Activated CD8-positive, alpha-beta T cell treated with anti-CD3 and anti-CD28 coated beads, Interleukin-2, amount 10 ng/mL, durations not matched to agents 7 days and 5 days (primary cell): ENCODE measurements at regions not wholly inside any gene's neighbourhood (a gene's known extent, or its start where the extent isn't known, plus 50 kb on each side); places are given as distances from the start of the nearest gene placed in this dataset.
A peak's percentile ranks its signal among the peaks of the same experiment; 100 is the strongest.

ENCODE experiments used
- ATAC-seq: fragments of 150-1000 bp; cut with Tn5 transposase; one replicate; pipeline ENCODE4 v1.10.0; 2021; ENCODE audit warnings: moderate library complexity
- CTCF ChIA-PET: fragments of 350-600 bp; sonication (Branson Sonifier 250); formaldehyde crosslinking; loops from one replicate; lab custom pipeline; 2021; ENCODE audit warnings: antibody characterized with exemption; lab: Charles Lee
- POLR2A ChIA-PET: fragments of 350-600 bp; sonication (Branson Sonifier 250); formaldehyde crosslinking; loops from one replicate; lab custom pipeline; 2021; ENCODE audit warnings: antibody characterized with exemption; lab: Charles Lee
- DNase-seq: peaks from one replicate; pipeline ENCODE4 v3.0.0-alpha.2; 2020
- H3K27ac Mint-ChIP-seq: one replicate; pipeline ENCODE4 v1.8.0; 2021; ENCODE audit warnings: mild to moderate bottlenecking, mixed read lengths
- H3K27me3 Mint-ChIP-seq: one replicate; pipeline ENCODE4 v1.8.0; 2021; ENCODE audit warnings: low read depth, mixed read lengths
- H3K36me3 Mint-ChIP-seq: one replicate; pipeline ENCODE4 v1.8.0; 2021; ENCODE audit warnings: low read depth, mixed read lengths
- H3K4me1 Mint-ChIP-seq: one replicate; pipeline ENCODE4 v1.8.0; 2021; ENCODE audit warnings: low read depth, mixed read lengths
- H3K4me3 Mint-ChIP-seq: one replicate; pipeline ENCODE4 v1.8.0; 2021; ENCODE audit warnings: mild to moderate bottlenecking, mixed read lengths
- H3K9me3 Mint-ChIP-seq: one replicate; pipeline ENCODE4 v1.8.0; 2022; ENCODE audit warnings: mixed read lengths; ENCODE audit not compliant: insufficient read depth

DNA sequence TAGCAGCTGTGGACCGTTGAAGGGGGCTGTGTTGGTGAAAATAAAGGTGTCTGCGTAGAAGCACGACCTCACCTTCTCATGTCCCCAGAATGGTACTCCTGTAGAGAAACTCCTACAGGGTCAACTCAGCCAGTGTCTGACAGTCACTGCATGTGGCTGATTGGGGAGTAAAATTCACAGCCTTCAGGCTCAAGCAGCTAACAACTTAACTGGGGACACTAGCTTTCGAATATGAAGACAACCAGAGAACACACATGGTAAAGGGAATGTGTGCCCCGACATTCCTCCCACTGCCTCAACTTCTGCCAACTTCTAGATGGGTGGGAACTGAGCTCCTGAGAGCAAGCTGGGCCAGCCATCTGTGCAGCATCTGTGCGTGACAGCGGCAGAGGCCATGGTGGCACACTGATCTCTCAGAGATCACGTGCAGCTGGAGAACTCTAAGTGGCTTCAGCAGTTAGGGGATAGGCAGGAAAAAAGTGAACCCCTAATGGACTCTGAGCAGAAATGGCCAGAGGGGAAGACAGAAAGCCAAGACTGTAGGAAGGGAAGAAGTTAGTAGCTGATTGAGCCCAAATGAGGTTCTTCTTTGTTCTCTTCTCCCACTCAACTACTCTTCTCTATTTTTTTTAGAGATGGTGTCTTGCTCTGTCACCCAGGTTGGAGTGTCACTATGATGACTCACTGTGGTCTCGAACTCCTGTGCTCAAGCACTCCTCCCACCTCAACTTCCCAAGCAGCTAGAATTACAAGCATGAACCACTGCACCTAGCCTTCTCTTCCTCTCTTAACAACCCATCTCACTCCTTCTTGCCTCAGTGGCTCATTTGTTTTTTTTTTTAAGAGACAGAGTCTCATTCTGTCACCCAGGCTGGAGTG lies 280.8 kb downstream of the ZEB1 start:
- Mint-ChIP-seq H3K27ac (no peak overlapping the region), H3K27me3 (peaks cover 9% of the 10 kb centered on the region), H3K9me3 (no peaks in the 10 kb centered on the region), H3K4me1 (peaks cover 13% of the 10 kb centered on the region), H3K36me3 (no peaks in the 10 kb centered on the region), H3K4me3 (no peak overlapping the region)
- CTCF ChIA-PET = interaction anchor here (1.1 kb wide), 1 partner anchor 170 kb away, joined by 4 read pairs; no protein-coding TSS in a partner anchor
- no peak for ATAC-seq
- POLR2A ChIA-PET = no interaction called here
- DNase-seq = no peak

DNA sequence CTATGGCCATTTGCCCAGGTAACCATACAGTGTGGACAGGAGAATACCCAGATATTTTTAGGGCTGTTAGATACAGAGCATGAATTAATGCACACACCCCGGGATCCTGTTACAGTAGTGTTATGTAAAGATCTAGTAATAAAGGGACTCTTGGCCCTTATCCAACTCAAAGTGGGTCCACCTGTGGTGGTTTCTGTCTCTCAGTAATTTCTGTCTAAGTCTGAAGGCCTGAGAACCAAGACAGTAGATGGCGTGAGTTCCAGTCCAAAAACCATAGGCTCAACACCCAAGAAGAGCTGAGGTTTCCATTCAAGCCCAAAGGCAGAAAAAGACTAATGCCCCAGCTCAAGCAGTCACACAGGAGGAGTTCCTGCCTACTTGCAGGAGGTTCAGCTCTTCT lies 277.7 kb downstream of the ZEB1 start:
- DNase-seq (no peak), ATAC-seq (no peak)
- H3K36me3 Mint-ChIP-seq = no peaks in the 10 kb centered on the region
- no peak overlapping the region for H3K4me3 Mint-ChIP-seq
- POLR2A ChIA-PET = no interaction called here
- H3K9me3 Mint-ChIP-seq = peaks cover 4% of the 10 kb centered on the region
- CTCF ChIA-PET = no interaction called here
- H3K4me1 Mint-ChIP-seq = peaks cover 6% of the 10 kb centered on the region
- peaks cover 17% of the 10 kb centered on the region for H3K27me3 Mint-ChIP-seq
- H3K27ac Mint-ChIP-seq = no peak overlapping the region

DNA sequence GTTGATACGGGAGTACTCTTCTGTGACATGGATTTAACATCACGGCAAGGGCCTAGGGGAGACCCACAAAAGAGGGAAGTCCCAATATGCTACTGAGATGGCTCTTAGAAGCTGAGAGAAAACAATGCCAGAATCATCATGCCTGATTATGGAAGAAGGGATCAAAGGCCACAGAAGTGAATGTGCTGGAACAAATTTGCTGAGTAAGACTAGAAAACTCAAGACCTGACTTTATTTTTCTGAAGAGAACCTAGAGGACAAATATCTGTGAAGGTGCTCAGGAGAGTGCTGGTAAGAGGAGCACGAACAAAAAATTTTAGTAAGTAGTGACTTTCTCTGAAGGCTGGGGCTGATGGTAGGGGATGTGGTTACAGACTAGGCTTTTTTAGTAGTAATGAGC lies 277.0 kb downstream of the ZEB1 start:
- Mint-ChIP-seq H3K4me1 (peaks cover 6% of the 10 kb centered on the region), H3K27ac (no peak overlapping the region), H3K9me3 (peaks cover 10% of the 10 kb centered on the region), H3K27me3 (peaks cover 17% of the 10 kb centered on the region), H3K4me3 (no peak overlapping the region), H3K36me3 (no peaks in the 10 kb centered on the region)
- ATAC-seq (no peak), DNase-seq (no peak)
- POLR2A ChIA-PET = no interaction called here
- CTCF ChIA-PET = no interaction called here

DNA sequence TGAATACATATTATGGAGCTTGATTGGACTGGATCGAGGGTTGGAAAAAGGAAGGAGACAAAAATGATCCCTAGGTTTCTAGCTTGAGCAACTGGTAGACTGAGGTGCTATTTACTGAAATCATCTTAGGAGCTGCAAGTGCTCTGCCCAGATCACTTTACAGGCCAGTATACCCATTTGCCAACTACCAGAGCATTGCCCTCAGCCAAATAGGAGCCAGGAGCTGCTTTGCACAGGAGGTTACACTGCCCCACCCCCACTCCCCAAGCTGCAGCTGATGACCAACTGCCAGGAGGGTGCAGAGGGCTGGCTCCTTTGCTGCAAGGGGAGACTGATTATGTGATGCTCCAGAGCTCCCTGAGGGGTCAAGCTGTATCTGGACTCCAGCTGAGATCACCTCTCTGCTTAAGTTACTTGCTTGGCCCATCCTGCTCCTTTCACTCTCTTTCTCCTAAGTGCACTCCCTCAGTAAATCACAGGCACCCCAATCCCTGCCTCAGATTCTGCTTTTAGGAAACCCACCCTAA lies 275.4 kb downstream of the ZEB1 start:
- Mint-ChIP-seq H3K9me3 (peaks cover 15% of the 10 kb centered on the region), H3K27me3 (peaks cover 15% of the 10 kb centered on the region), H3K4me3 (no peak overlapping the region), H3K27ac (no peak overlapping the region), H3K36me3 (no peaks in the 10 kb centered on the region), H3K4me1 (no peaks in the 10 kb centered on the region)
- CTCF ChIA-PET = interaction anchor here (1.0 to 1.5 kb wide), 3 partner anchors 9 to 176 kb away, joined by 3 to 5 read pairs (median 4); no protein-coding TSS in a partner anchor
- DNase-seq (no peak), ATAC-seq (no peak)
- POLR2A ChIA-PET = no interaction called here

DNA sequence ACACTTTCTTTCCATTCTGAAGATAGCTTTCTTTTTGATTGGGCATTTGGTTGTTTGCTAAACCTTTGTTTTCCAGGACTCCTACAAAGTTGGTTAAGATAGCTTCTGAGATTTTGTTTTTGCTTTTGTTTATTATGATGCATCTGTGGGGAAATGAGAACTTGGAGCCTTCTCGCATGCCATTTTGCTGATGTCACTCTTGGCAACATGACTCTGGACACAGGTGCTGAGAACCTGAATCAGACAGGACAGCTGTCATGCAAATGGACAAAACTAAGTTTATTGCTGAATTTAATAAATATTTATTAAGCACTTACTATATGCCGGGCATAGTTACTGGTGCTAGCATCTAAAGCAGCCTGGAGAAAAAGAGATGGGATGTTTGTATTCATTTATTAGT lies 274.1 kb downstream of the ZEB1 start:
- ATAC-seq (no peak), DNase-seq (no peak)
- Mint-ChIP-seq H3K4me3 (no peak overlapping the region), H3K4me1 (no peaks in the 10 kb centered on the region), H3K27me3 (peaks cover 12% of the 10 kb centered on the region), H3K36me3 (no peaks in the 10 kb centered on the region), H3K9me3 (peaks cover 15% of the 10 kb centered on the region), H3K27ac (no peak overlapping the region)
- ChIA-PET POLR2A (no interaction called here), CTCF (no interaction called here)

DNA sequence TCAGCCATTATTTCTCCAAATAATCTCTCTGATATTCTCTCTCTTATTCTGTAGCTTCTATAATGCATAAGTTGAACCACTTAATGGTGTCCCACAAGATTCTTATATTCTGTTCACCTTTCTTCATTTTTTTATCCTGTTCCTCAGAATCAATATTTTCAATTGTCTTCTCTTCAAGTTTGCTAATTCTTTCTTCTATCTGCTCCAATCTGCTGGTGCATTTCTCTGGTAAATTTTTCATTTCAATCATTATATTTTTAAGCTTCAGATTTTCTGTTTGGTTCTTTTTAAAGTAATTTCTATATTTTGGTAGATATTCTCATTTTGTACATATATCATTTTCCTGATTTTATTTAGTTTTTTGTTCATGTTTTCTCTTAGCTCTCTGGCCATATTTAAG lies 272.6 kb downstream of the ZEB1 start:
- Mint-ChIP-seq H3K27ac (no peak overlapping the region), H3K4me3 (no peak overlapping the region), H3K27me3 (peaks cover 12% of the 10 kb centered on the region), H3K36me3 (no peaks in the 10 kb centered on the region), H3K4me1 (peaks cover 9% of the 10 kb centered on the region), H3K9me3 (peaks cover 21% of the 10 kb centered on the region)
- POLR2A ChIA-PET = interaction anchor here (0.6 kb wide), 1 partner anchor 148 kb away, joined by 5 read pairs; no protein-coding TSS in a partner anchor
- DNase-seq (no peak), ATAC-seq (no peak)
- CTCF ChIA-PET = no interaction called here

DNA sequence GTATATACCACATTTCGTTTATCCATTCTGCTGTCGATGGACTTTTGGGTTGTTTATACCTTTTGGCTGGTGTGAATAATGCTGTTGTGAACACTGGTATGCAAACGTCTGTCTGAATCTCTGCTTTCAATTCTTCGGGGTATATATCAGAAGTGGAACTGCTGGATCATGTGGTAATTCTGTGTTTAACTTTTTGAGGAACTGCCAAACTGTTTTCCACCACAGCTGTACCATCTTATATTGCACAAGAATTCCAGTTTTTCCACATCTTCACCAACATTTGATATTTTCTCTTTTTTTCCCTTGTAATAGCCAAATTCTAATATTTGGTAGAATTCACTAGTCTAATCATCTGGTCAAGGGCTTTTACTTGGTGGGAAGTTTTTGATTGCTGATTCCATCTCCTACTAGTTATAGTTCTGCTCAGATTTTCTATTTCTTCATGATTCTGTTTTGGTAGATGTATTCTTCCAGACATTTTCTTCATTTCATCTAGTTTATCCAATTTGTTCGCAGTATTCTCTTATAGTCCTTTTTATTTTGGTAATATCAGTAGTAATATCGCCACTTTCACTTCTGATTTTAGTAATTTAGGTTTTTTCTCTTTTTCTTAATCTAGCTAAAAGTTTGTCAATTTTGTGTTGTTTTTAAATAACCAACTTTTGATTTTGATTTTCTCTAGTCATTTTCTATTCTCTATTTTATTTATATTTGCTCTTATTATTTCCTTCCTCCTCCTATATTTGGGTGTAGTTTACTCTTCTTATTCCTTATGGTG lies 271.2 kb downstream of the ZEB1 start:
- Mint-ChIP-seq H3K4me1 (peaks cover 9% of the 10 kb centered on the region), H3K27me3 (peaks cover 13% of the 10 kb centered on the region), H3K36me3 (no peaks in the 10 kb centered on the region), H3K9me3 (peaks cover 21% of the 10 kb centered on the region), H3K4me3 (no peak overlapping the region), H3K27ac (no peak overlapping the region)
- ATAC-seq (no peak), DNase-seq (no peak)
- ChIA-PET CTCF (no interaction called here), POLR2A (no interaction called here)

DNA sequence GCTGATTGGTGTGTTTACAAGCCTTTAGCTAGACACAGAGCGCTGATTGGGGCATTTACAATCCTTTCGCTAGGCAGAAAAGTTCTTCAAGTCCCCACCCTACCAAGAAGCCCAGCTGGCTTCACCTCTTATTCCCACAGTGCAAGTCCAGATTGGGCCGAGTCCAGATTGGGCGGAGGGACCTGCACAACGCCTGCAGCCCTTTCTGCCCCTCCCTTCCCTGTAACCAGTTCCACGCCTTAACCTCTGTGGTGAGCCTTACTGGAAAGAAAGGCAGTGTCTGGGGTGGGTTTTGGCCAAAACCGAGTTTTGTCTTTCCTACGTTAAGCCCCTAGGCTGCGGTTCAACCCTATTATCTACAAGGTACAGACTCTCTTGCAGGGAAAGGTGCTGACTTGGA lies 268.7 kb downstream of the ZEB1 start:
- Mint-ChIP-seq H3K27me3 (peaks cover 13% of the 10 kb centered on the region), H3K4me3 (no peak overlapping the region), H3K4me1 (peaks cover 9% of the 10 kb centered on the region), H3K9me3 (peaks cover 20% of the 10 kb centered on the region), H3K36me3 (no peaks in the 10 kb centered on the region), H3K27ac (no peak overlapping the region)
- ATAC-seq (no peak), DNase-seq (no peak)
- POLR2A ChIA-PET = no interaction called here
- CTCF ChIA-PET = no interaction called here

DNA sequence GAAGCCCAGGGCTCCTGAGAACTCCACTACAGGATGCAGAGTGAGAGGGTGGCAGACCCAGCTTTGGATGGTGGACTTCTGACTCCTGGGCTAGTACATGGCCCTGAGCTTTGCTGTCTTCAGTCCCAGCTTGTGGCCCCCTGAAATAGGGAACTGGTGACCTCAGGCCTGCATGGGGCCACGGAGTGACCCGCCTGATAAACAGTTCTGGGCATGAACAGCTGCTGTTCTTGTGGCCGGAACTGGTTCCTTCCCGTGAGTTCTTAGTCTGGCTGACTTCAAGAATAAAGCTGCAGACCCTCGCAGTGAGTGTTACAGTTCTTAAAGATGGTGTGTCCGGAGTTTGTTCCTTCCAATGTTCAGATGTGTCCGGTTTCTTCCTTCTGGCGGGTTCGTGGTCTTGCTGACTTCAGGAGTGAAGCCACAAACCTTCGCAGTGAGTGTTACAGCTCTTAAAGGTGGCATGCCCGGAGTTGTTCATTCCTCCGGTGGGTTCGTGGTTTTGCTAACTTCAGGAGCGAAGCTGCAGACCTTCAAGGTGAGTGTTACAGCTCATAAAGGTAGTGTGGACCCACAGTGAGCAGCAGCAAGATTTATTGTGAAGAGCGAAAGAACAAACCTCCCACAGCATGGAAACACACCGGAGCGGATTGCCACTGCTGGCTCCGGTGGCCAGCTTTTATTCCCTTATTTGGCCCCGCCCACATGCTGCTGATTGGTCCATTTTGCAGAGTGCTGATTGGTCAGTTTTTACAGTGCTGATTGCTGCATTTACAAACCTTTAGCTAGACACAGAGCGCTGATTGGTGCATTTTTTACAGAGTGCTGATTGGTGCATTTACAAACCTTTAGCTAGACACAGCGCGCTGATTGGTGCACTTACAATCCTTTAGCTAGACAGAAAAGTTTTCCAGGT lies 268.0 kb downstream of the ZEB1 start:
- Mint-ChIP-seq H3K9me3 (peaks cover 19% of the 10 kb centered on the region), H3K27ac (no peak overlapping the region), H3K4me3 (peak overlapping the region; percentile 45), H3K4me1 (peaks cover 9% of the 10 kb centered on the region), H3K36me3 (no peaks in the 10 kb centered on the region), H3K27me3 (peaks cover 7% of the 10 kb centered on the region)
- ChIA-PET CTCF (no interaction called here), POLR2A (no interaction called here)
- ATAC-seq (peak; percentile 36), DNase-seq (no peak)

DNA sequence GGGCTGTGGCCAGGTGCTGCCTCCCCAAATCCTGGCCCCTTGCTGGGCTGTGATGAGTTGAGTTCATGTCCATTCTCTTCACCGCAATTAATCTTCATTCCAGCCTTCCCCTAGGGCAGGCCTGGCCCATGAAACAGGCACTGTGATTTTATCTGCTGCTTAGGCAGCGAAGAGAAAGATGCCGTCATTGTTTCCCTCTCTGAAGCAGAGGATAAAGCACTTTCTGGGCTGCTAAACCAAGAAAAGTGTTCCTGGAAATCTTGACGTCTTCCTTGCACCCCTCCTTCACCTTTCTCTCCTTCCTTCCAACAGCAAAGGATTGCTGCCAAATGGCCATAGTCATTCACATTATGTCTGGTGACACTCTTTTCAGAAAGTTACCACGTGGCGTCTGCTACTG lies 265.9 kb downstream of the ZEB1 start:
- ChIA-PET POLR2A (no interaction called here), CTCF (no interaction called here)
- H3K27ac Mint-ChIP-seq = no peak overlapping the region
- no peaks in the 10 kb centered on the region for H3K36me3 Mint-ChIP-seq
- ATAC-seq (no peak), DNase-seq (no peak)
- H3K4me1 Mint-ChIP-seq = peaks cover 9% of the 10 kb centered on the region
- peaks cover 7% of the 10 kb centered on the region for H3K9me3 Mint-ChIP-seq
- peaks cover 2% of the 10 kb centered on the region for H3K27me3 Mint-ChIP-seq
- no peak overlapping the region for H3K4me3 Mint-ChIP-seq

DNA sequence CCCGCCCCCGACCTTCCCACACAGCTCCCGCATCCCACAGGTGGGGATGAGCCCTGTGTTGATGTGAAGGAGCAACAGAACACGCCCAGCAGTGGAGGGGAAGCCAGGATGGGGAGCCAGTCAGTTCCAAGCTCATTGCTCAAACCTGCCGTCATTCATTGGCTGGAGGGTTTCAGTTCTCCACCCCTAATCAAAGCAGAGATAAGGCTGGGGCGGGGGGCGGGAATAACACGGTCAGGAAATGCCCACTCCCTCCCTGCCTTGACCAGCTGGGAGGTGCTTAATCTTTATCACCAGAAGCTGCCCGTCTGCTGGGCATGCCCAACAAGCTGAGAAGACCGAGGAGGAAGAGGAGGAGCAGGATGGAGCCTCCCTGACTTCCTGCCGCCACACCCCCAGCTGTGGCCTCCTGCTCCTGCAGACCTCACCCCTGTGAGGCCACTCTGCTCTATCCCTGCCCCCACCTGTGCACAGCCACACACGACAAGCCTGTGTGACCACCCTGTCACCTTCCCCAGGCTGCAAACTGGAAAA lies 265.1 kb downstream of the ZEB1 start:
- H3K9me3 Mint-ChIP-seq = peaks cover 7% of the 10 kb centered on the region
- ATAC-seq (no peak), DNase-seq (no peak)
- POLR2A ChIA-PET = no interaction called here
- CTCF ChIA-PET = no interaction called here
- peaks cover 9% of the 10 kb centered on the region for H3K4me1 Mint-ChIP-seq
- no peaks in the 10 kb centered on the region for H3K36me3 Mint-ChIP-seq
- H3K27me3 Mint-ChIP-seq = peaks cover 2% of the 10 kb centered on the region
- no peak overlapping the region for H3K4me3 Mint-ChIP-seq
- H3K27ac Mint-ChIP-seq = no peak overlapping the region
